Head of caudate nucleus (tissue), 42 donors: ENCODE measurements at regions not wholly inside any gene's neighbourhood (a gene's known extent, or its start where the extent isn't known, plus 50 kb on each side); places are given as distances from the start of the nearest gene placed in this dataset.
"Not testable (repeated sequence)": the region's sequence is repeated elsewhere in the genome, so short reads cannot be mapped to it uniquely, and the experiment has no call there.

Experiments
- DNase-seq, 42 donors: peaks; one replicate each; pipeline versions ENCODE4 v3.0.0 to v3.0.0-alpha.2; 2020 to 2021; ENCODE audit warnings: mixed read lengths in 7 of 42
- intact Hi-C: fragments of 100-400 bp; cut with DNase I; formaldehyde crosslinking; loops from one replicate; pipeline ENCODE4 v1.15.0; 2022

GRCh38 chr13:30520571-30520970 is 54.8 kb upstream of the HMGB1 start:
- intact Hi-C loops, result no loop called here
- DNase-seq, result no peak

DNA sequence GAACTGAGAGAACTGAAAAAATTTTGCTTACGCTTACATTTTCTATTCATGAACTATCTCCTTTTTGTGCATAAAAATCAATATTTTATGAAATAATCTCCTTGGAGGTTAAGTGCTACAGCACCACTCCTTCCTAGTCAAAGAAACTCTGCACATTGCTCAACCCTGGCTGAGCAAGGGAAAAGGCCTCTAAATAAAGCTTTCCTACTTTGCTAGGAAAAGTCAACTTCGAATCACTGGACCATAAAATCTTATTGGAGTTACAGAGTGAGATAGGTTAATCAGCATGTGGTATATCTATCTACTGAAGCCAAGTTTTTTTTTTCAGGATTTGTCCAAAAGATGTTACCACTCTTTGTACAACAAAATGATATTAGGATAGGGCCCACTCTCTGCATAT is 57.5 kb upstream of the HMGB1 start:
- intact Hi-C loops, result no loop called here
- no peak for DNase-seq

GRCh38 chr13:30523817-30524216 is 58.1 kb upstream of the HMGB1 start:
- DNase-seq, intact Hi-C loops: not testable (repeated sequence)

DNA sequence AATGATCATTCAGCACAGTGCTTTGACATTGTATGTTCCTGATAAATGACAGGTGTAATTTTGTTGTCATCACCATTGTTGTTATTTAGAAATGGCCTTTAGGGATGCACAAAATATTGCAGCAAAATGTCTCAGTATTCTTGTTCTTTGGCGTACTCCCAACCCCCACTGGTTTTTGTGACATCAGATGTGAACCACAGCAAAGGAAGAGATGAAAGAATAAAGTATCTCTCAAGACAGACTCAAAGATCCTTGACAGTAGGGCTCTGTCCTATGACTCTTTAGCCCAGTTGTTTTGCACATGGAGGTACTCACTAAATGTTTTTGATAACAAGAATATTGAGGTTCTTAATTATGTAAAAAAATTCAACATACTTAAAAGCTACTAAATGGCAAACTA is 59.5 kb upstream of the HMGB1 start:
- DNase-seq, intact Hi-C loops: not testable (repeated sequence)

DNA sequence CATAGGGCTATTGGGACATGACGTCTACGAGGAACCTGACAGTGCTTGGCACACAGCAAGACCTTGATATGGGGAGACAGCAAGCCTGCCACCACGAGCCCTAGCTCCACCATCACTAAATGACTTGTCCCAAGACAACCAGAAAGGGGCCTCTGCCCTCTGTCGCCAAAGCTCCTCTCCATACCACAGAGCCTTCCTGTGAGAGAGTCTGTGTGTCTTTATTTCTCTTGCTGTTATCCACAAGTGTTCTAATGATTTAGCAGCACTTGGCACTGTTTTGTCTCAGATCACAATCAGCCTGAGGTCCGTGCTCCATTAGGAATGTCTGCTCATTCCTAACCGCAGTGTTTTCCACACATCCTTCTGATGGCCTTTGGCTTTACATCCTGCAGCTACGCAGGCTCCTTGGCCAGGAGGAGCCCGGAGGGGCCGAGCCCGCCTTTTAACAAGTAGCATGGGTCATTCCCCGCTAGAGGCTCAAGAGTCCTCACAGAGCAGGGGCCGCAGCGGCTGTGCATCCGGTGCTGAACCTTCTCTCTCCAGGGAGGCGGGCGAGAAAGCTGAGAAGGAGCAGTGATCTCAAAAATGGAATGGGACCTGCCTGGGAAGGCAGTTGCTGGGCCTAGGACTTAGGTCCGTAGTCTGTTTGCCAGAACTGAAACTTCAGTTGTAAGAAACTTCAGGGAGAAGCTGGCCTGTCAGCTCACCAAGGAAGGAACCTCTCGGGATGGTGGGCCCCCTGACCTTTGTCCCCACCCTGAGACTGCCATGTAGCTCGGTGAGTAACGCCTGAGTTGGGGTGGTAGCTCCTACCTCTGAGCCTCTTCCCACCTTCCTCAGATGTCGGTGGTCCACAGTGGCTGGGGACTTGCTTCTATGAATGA is 61.1 kb upstream of the HMGB1 start:
- intact Hi-C loops, result no loop called here
- DNase-seq, result no peak

- no peak for DNase-seq
- intact Hi-C loops, result no loop called here
These were observed 63.5 kb upstream of the HMGB1 start for GRCh38 chr13:30529085-30529834.

- no peak for DNase-seq
- intact Hi-C loops, result no loop called here
These were observed 69.3 kb upstream of the HMGB1 start for GRCh38 chr13:30535046-30535445.

DNA sequence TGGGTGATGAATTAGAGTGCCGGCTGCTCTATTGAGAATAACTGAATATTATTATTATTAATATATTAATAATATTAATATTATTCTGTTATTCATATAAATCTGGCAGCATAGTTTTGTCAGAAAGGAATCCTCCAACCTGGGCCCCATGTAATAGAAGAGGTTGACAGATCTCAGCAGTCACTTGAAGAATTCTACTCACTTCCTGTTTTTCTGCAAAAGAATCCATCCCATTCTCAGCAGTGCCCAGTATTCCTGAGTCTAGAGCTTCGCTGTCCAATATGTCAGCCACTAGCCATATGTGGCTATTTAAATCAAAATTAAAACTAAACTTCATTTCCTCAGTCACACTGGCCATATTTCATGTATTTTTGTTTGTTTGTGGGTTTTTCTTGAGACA is 72.4 kb upstream of the USPL1 start:
- DNase-seq, result no peak
- intact Hi-C loops, result no loop called here

DNA sequence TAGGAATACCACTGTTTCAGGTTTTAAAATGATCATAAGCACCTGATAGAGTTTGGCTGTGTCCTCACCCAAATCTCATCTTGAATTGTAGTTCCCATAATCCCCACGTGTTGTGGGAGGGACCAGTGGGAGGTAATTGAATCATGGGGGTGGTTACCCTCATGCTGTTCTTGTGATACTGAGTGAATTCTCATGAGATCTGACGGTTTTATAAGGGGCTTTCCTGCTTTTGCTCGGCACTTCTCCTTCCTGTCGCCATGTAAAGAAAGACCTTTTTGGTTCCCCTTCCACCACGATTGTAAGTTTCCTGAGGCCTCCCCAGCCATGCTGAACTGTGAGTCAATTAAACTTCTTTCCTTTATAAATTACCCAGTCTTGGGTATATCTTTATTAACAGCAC is 69.7 kb upstream of the USPL1 start:
- intact Hi-C loops, DNase-seq: not testable (repeated sequence)

- peak in 1 of 42 donors; percentile 12 for DNase-seq
- intact Hi-C loops, result no loop called here
These were observed 66.5 kb upstream of the USPL1 start for GRCh38 chr13:30551189-30551588.

DNA sequence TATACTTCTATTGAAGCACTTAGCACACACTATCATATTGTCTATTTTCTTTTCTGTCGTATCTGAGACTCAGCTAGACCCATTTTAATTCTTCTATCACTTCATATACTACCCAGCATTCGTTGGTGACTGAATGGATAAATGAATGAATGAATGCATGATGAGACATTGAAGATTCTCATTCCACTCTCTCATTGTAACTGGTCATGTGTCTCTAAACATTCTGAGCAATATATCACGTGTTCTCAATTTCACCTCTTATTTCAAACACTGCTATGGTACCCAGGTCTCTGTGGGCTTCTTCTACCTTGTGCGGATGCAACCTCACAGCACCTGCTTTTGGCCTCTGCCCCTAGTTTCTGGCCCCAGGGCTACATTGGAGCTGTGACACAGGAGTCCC is 65.2 kb upstream of the USPL1 start:
- DNase-seq, result no peak
- intact Hi-C loops, result no loop called here

DNA sequence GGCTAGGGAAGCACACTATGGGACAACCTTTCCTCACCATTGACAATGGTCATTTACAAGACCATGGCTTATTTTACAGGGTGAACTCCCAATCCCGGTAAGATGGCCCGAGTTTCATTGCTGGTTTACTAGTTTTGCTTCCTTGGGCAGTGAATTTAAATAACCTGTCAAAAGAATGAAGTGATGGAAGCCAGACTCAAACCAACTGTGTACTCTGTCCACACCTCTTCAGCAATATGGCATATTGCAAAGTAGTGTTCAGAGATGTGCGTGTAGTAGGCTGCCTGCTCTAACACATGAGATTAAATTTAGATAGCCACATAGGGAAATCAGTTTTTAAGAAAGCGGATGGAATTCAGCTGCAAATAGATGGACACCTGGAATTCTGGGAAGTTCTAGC is 58.4 kb upstream of the USPL1 start:
- no peak for DNase-seq
- intact Hi-C loops, result no loop called here

- intact Hi-C loops, result no loop called here
- no peak for DNase-seq
These were observed 57.5 kb upstream of the USPL1 start for GRCh38 chr13:30560212-30560611.

DNA sequence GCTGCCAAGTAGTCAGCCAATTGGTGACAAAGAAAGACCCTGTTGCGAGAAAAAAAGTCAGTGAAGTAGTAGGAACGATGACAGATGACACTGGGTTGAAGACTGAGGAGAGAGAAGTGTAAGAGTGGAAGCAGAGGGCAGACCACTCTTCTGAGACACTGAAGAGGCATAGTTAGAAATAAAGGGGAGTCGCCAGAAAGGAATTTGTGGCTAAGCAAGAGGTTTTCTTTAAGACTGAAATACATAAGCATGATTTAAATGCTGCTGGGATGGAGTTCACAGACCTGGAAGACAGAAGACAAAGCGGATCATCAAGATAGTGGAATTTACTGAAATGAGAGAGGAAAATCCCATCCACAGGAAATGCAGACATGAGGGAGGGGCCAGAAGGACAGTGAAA is 56.2 kb upstream of the USPL1 start:
- intact Hi-C loops, result no loop called here
- no peak for DNase-seq

- no peak for DNase-seq
- intact Hi-C loops, result no loop called here
These were observed 53.2 kb upstream of the USPL1 start for GRCh38 chr13:30564489-30564888.

GRCh38 chr13:30565658-30566057 is 52.1 kb upstream of the USPL1 start:
- no peak for DNase-seq
- intact Hi-C loops, result no loop called here

DNA sequence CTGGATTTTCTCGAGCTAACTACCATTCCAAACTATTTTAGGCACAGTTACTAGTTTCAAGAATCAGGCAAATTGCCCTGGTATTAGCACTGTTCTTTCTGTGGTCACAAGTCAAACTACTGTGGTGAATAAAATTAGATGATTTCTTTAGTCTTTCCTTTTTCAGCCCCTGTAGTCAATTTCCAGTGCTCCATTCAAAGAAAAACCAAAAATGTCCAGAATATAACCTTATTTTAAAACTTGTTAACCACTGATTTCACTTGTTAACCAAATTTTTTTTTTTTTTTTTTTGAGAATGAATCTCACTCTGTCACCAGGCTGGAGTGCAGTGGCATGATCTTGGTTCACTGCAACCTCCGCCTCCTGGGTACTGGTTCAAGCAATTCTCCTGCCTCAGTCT is 50.6 kb upstream of the USPL1 start:
- DNase-seq, result no peak
- intact Hi-C loops, result no loop called here
